Naive B cell (primary cell): ENCODE measurements at regions not wholly inside any gene's neighbourhood (a gene's known extent, or its start where the extent isn't known, plus 50 kb on each side); places are given as distances from the start of the nearest gene placed in this dataset.

Experiments
- ATAC-seq, 2 donors: fragments of 150-1000 bp; cut with Tn5 transposase; 2 replicates each; pipeline ENCODE4 v1.10.0; 2021; ENCODE audit warnings: low read depth in 2 of 2, mild to moderate bottlenecking in 2 of 2, moderate library complexity in 2 of 2
- DNase-seq: peaks from one replicate; pipeline ENCODE4 v3.0.0; 2022
- H3K27ac Mint-ChIP-seq, 6 donors: one replicate each; pipeline ENCODE4 v1.8.0; 2020 to 2022; ENCODE audit warnings: mild to moderate bottlenecking in 6 of 6, mixed read lengths in 6 of 6, moderate library complexity in 5 of 6, inconsistent platforms in 2 of 6
- H3K27me3 Mint-ChIP-seq, 3 donors: one replicate each; pipeline ENCODE4 v1.8.0; 2021 to 2022; ENCODE audit warnings: mixed read lengths in 3 of 3, mild to moderate bottlenecking in 1 of 3
- H3K36me3 Mint-ChIP-seq, 2 donors: one replicate each; pipeline ENCODE4 v1.8.0; 2020 to 2022; ENCODE audit warnings: mixed read lengths in 2 of 2, inconsistent platforms in 1 of 2, mild to moderate bottlenecking in 1 of 2
- H3K4me1 Mint-ChIP-seq, 3 donors: one replicate each; pipeline ENCODE4 v1.8.0; 2020 to 2022; ENCODE audit warnings: mixed read lengths in 3 of 3, inconsistent platforms in 1 of 3, mild to moderate bottlenecking in 1 of 3, moderate library complexity in 1 of 3
- H3K4me3 Mint-ChIP-seq, 8 donors: one replicate each; pipeline ENCODE4 v1.8.0; 2020 to 2022; ENCODE audit warnings: mild to moderate bottlenecking in 8 of 8, mixed read lengths in 8 of 8, moderate library complexity in 8 of 8, inconsistent platforms in 2 of 8
- H3K9me3 Mint-ChIP-seq, 7 donors: one replicate each; pipeline ENCODE4 v1.8.0; 2020 to 2022; ENCODE audit warnings: mixed read lengths in 7 of 7, mild to moderate bottlenecking in 5 of 7, inconsistent platforms in 2 of 7, moderate library complexity in 1 of 7

DNA sequence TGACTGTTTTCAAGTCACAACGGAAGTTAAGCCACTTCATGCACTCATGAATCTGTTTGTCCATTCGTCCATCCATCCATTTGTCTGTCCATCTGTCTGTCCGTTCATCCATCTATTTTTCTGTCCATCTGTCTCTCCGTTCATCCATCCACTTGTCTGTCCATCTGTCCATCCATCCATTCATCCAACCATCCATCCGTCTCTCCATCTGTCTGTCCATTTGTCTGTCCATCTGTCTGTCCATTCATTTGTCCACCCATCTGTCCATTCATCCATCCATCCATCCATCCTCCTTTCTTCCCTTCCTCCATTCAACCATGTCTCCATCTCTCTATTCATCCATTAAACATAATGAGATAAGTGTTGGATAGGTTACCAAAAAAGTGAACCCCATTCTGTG lies 123.5 kb upstream of the UQCRFS1 start:
- no peaks in the 10 kb centered on the region for H3K4me1 Mint-ChIP-seq
- ATAC-seq (no peak), DNase-seq (no peak)
- H3K27ac Mint-ChIP-seq, result no peak overlapping the region
- peaks cover 0 to 3% (median 0%) of the 10 kb centered on the region in 3 donors for H3K27me3 Mint-ChIP-seq
- no peaks in the 10 kb centered on the region for H3K36me3 Mint-ChIP-seq
- peaks cover 9 to 29% (median 19%) of the 10 kb centered on the region in 7 donors for H3K9me3 Mint-ChIP-seq
- H3K4me3 Mint-ChIP-seq, result no peak overlapping the region

DNA sequence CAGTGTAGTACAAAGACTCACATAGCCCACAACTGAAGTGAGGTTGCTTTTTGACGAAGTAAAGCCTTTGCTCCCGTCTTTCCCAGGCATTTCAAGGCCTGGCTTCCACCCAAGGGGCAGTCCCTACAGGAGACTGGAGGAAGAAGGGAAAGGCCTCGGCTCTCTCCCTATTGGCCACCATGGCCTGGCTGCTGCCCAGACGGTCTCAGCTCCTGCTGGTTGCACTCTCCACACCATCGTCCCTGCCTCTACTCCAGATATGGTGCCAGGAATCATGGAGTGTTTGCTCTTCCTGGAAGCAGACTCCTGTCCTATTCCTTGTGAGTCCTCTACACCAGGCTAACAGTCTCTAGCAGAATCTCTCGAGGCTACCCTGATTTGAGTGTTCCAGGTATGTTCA lies 124.1 kb upstream of the UQCRFS1 start:
- DNase-seq (no peak), ATAC-seq (no peak)
- H3K27me3 Mint-ChIP-seq, result peaks cover 0 to 3% (median 0%) of the 10 kb centered on the region in 3 donors
- peaks cover 9 to 35% (median 22%) of the 10 kb centered on the region in 7 donors for H3K9me3 Mint-ChIP-seq
- no peaks in the 10 kb centered on the region for H3K36me3 Mint-ChIP-seq
- no peaks in the 10 kb centered on the region for H3K4me1 Mint-ChIP-seq
- no peak overlapping the region for H3K4me3 Mint-ChIP-seq
- H3K27ac Mint-ChIP-seq, result no peak overlapping the region

DNA sequence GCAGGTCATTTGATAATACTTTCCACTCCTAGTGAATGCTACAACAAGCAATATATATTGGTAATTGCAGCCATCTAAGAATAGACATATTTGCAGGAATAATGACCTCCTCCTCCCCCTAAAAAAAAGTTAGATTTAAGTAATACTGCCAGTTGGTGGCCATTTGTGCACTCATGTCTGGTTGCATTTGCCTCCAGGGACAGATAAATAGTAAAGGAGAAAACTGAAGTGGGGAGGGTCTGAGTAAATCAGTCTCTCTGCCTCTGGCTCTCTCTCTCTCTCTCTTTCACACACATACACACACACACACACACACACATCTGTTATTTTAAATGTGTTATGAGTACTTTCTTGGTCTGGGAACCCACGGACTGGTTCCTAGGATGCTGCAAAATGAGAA lies 125.5 kb upstream of the UQCRFS1 start:
- DNase-seq (no peak), ATAC-seq (no peak)
- H3K4me1 Mint-ChIP-seq, result no peaks in the 10 kb centered on the region
- H3K36me3 Mint-ChIP-seq, result peaks cover 0 to 5% of the 10 kb centered on the region in 2 donors
- H3K4me3 Mint-ChIP-seq, result no peak overlapping the region
- H3K27me3 Mint-ChIP-seq, result peaks cover 0 to 3% (median 0%) of the 10 kb centered on the region in 3 donors
- peaks cover 17 to 50% (median 33%) of the 10 kb centered on the region in 7 donors for H3K9me3 Mint-ChIP-seq
- H3K27ac Mint-ChIP-seq, result no peak overlapping the region

DNA sequence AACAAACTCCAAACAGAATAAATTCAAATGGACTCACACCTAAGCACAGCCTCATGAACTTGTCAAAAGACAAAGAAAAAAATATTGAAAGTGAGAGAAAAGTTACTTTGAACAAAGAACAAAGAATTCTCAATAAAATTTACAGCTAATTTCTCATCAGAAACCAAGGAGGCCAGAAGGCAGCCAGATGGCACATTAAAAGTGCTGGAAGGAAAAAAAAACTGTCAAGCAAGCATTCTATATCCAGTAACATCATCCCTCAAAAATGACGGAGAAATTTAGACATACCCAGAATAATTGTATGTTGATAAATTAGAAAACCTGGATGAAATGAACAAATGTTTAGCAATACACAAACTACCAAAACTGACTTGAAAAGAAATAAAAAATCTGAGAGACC lies 129.8 kb upstream of the UQCRFS1 start:
- DNase-seq, result no peak
- ATAC-seq, result no peak
- Mint-ChIP-seq H3K4me3 (no peak overlapping the region), H3K27me3 (no peaks in the 10 kb centered on the region), H3K9me3 (peaks cover 23 to 78% (median 52%) of the 10 kb centered on the region in 7 donors), H3K27ac (no peak overlapping the region), H3K4me1 (no peaks in the 10 kb centered on the region), H3K36me3 (peaks cover 6 to 12% of the 10 kb centered on the region in 2 donors)

DNA sequence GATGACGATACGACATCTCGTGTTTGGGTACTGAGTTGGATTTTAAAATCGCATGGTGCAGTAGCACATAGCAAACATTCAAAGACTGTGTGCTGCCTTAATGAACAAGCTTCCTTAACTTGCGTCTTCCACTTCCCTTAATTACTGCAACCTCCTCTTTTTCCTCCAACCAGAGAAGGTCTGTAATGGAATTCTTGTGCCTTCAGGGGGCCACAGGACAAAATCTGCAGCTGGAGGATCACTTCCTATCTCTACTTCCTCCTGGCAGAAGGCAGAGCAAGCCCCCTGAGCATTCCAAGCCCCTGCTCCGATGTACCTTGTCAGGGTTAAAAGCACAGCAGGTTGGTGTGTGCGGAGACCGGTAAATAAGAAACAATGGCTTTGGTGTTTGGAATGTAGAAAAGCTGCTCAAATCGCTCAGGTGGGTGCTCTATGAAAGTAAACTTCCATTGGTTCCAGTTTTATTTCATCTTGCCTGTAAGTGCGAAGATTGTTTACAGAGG lies 151.3 kb upstream of the UQCRFS1 start:
- DNase-seq, result no peak
- ATAC-seq, result no peak
- Mint-ChIP-seq H3K36me3 (no peaks in the 10 kb centered on the region), H3K27ac (no peak overlapping the region), H3K4me1 (no peaks in the 10 kb centered on the region), H3K27me3 (peaks cover 30 to 34% (median 31%) of the 10 kb centered on the region in 3 donors), H3K4me3 (no peak overlapping the region), H3K9me3 (peaks cover 7 to 17% (median 12%) of the 10 kb centered on the region in 7 donors)

DNA sequence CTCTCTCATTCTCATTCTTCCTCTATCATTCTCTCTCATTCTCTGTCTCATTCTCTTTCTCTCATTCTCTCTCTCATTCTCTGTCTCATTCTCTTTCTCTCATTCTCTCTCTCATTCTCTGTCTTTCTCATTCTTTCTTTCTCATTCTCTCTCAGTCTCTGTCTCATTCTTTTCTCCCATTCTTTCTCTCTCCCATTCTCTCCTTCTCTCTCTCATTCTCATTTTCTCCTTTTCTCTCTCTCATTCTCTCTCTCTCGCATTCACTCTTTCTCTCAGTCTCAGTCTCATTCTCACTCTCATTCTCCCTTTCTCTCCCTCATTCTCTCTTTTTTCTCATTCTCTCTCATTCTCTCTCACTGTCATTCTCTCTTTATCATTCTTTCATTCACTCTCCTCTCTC lies 152.0 kb upstream of the UQCRFS1 start:
- H3K4me1 Mint-ChIP-seq, result no peaks in the 10 kb centered on the region
- H3K36me3 Mint-ChIP-seq, result no peaks in the 10 kb centered on the region
- H3K4me3 Mint-ChIP-seq, result no peak overlapping the region
- H3K27me3 Mint-ChIP-seq, result peaks cover 30 to 34% (median 31%) of the 10 kb centered on the region in 3 donors
- peaks cover 7 to 17% (median 12%) of the 10 kb centered on the region in 7 donors for H3K9me3 Mint-ChIP-seq
- DNase-seq (no peak), ATAC-seq (no peak)
- no peak overlapping the region for H3K27ac Mint-ChIP-seq

DNA sequence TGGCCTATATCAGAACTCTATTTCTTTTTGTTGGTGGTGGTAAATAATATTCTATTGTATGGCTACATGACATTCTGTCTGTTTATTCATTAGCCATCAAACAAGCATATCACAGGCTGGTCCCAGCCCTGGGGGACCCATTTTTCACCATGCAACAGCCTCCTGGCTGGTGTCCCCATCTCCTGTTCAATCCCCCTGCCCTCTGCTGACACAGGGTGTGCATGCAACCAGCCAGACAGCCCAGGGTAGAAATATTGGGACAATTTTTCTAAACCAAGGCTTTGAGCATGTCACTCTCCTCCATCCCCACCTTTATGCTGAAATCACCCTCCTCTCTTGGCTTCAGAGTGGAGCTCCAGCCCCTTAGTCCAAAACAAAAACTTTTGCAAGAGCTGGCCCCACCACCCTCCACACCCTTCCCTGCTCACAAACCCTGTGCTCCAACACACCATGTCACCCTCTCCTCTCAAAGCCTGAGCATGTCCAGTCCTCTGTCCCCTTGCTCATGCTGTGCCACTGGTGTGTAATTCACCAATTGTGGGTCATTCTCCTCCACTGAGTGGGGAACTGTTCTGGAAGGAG lies 153.0 kb upstream of the UQCRFS1 start:
- ATAC-seq, result no peak
- no peaks in the 10 kb centered on the region for H3K36me3 Mint-ChIP-seq
- DNase-seq, result no peak
- no peak overlapping the region for H3K27ac Mint-ChIP-seq
- peaks cover 28 to 34% (median 30%) of the 10 kb centered on the region in 3 donors for H3K27me3 Mint-ChIP-seq
- H3K4me1 Mint-ChIP-seq, result no peaks in the 10 kb centered on the region
- peaks cover 3 to 13% (median 9%) of the 10 kb centered on the region in 7 donors for H3K9me3 Mint-ChIP-seq
- no peak overlapping the region for H3K4me3 Mint-ChIP-seq

DNA sequence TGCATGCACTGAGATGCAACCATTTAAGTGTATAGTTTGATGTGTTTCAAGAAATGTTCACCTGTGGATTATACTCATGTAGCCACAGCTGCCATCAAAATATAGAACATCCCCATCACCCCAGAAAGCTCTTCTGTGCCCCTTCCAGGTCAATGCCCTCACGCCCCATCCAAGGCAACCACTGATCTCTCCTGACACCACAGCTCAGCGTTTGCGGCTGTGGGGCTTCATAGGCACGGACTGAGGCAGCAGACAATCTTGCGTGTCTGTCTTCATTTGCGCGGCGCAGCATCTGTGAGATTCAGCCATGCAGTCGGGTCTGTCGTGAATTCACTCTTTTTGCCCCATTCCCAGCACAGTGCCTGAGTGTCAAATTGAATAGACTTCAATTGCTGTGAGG lies 153.8 kb upstream of the UQCRFS1 start:
- peaks cover 28 to 34% (median 30%) of the 10 kb centered on the region in 3 donors for H3K27me3 Mint-ChIP-seq
- no peak for ATAC-seq
- no peak for DNase-seq
- no peak overlapping the region for H3K4me3 Mint-ChIP-seq
- H3K27ac Mint-ChIP-seq, result no peak overlapping the region
- H3K36me3 Mint-ChIP-seq, result no peaks in the 10 kb centered on the region
- no peaks in the 10 kb centered on the region for H3K4me1 Mint-ChIP-seq
- H3K9me3 Mint-ChIP-seq, result peaks cover 3 to 13% (median 7%) of the 10 kb centered on the region in 7 donors

DNA sequence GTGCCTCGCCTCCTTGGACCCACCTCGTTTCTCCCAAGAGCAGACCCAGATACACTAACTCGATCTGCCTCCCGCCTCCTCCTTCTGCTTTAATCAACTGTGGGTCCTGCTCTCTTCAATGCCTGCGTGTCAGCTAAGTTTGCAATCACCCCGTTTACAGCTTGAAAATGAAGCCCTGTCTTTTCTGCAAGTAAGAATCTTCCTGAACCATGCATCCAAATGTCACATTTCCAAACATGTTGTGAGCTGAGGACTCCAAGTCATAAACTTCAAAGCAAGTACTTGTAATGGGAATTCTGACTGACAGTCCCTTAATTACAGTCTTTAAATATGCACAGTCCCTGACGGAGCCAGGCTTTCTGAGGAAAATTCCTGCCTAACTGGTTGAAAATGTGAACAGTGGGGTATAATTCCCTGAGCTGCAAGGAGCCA lies 154.9 kb upstream of the UQCRFS1 start:
- H3K36me3 Mint-ChIP-seq, result no peaks in the 10 kb centered on the region
- H3K4me1 Mint-ChIP-seq, result no peaks in the 10 kb centered on the region
- no peak overlapping the region for H3K4me3 Mint-ChIP-seq
- H3K9me3 Mint-ChIP-seq, result peaks cover 0 to 13% (median 5%) of the 10 kb centered on the region in 7 donors
- H3K27me3 Mint-ChIP-seq, result peaks cover 28 to 34% (median 31%) of the 10 kb centered on the region in 3 donors
- H3K27ac Mint-ChIP-seq, result no peak overlapping the region
- DNase-seq (no peak), ATAC-seq (no peak)

DNA sequence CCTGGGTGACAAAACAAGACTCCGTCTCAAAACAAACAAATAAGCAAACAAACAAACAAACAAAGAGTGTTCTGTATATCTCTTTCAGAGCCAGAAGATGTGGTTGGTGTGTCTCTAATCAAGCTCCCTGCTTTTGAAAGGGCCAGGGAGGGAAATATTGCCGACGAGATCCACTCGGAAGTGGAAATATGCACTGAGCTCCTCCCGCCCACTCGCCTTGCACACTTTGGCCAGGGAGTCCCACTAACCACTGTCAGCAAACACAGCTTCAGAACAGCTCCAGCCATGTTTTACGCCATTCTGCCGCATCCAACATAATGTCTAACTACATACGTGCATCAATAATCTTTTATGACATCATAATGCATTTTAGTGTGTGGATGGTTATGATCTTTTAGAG lies 155.5 kb upstream of the VSTM2B start:
- no peaks in the 10 kb centered on the region for H3K4me1 Mint-ChIP-seq

DNA sequence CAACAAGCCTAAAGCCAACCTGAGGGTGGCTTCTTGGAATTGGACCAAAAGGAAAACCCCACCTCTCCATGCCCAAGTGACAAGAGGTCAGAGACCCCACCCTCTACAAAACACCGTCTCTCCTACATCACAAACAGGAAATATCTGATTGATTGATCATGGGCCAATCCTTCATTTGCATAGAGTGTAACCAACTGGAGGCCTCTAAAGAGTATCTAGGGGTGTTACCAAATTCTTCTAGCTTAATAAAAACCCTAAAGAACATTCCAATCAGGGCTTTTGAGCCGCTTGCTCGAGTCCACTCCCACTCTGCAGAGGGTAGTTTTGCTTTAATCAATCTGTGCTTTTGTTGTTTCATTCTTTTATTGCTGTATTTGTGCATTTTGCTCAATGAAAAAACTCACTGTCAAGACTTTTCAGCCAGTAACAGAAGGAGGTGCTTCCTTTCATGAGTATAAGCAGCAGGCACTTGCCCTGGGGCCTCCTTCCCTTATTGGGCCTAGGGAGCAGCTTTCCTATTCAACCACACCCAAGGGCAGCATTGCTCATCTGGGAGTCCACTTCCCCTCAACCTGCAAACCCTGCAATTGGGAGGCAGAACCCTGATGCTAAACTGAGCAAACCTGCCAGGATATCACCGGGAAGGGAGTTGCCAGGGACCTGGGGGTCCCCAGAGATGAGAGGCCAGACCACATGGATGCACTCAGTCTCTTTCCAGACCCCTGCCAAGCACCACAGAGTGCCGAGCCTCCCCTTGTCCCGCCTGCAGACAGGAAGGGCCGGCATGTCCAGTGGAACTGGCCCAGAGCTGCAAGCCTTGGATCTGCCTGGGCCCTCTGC lies 154.3 kb upstream of the VSTM2B start:
- Mint-ChIP-seq H3K36me3 (no peaks in the 10 kb centered on the region), H3K4me1 (no peaks in the 10 kb centered on the region), H3K4me3 (no peak overlapping the region), H3K27ac (no peak overlapping the region), H3K27me3 (peaks cover 10 to 20% (median 18%) of the 10 kb centered on the region in 3 donors), H3K9me3 (peaks cover 0 to 5% (median 2%) of the 10 kb centered on the region in 7 donors)
- ATAC-seq (no peak), DNase-seq (no peak)

More for the DNA sequence above, 155.5 kb upstream of the VSTM2B start:
- H3K36me3 Mint-ChIP-seq, result no peaks in the 10 kb centered on the region
- no peak overlapping the region for H3K4me3 Mint-ChIP-seq
- H3K27ac Mint-ChIP-seq, result no peak overlapping the region
- DNase-seq, result no peak
- H3K9me3 Mint-ChIP-seq, result peaks cover 0 to 7% (median 2%) of the 10 kb centered on the region in 7 donors
- peaks cover 22 to 31% (median 24%) of the 10 kb centered on the region in 3 donors for H3K27me3 Mint-ChIP-seq
- ATAC-seq, result no peak

DNA sequence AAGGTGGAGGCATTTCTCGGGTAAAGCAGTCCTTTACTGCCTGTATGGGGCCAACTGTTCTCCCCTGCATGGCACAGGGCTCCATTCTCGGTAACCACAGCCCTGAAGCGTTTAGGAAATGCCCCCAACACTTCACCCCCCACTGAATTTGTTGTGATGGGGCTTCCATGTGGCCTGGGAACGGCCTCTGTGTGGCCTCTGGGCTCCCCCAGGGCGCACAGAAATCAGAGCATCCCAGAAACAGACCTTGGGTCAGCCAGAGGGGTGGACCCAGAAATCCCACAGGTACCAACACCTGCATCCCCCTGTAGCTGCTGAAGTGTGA lies 153.7 kb upstream of the VSTM2B start:
- Mint-ChIP-seq H3K4me3 (no peak overlapping the region), H3K36me3 (no peaks in the 10 kb centered on the region), H3K27ac (no peak overlapping the region), H3K27me3 (peaks cover 5 to 14% (median 13%) of the 10 kb centered on the region in 3 donors), H3K9me3 (peaks cover 0 to 4% (median 2%) of the 10 kb centered on the region in 7 donors), H3K4me1 (no peaks in the 10 kb centered on the region)
- no peak for ATAC-seq
- DNase-seq, result no peak

DNA sequence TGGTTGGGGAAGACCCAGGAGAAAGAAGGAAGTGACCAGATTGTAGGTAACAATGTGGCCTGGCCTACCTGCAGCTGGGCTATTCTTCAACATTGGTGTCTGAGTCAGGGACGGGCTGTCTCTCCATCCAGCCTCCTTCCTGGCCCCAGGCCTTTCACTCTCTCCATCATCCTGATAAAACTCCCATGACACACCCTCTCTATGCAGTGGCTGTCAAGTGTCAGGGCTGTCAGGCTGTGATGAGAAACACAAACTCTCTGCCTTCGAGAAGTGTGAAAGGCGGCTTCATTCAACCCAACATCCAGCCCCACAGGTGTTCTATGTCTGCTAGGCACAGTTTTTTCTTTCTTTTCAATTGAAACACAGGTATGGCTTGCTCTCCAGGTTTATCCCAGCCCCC lies 153.3 kb upstream of the VSTM2B start:
- DNase-seq (no peak), ATAC-seq (no peak)
- peaks cover 5 to 14% (median 12%) of the 10 kb centered on the region in 3 donors for H3K27me3 Mint-ChIP-seq
- no peaks in the 10 kb centered on the region for H3K4me1 Mint-ChIP-seq
- no peak overlapping the region for H3K27ac Mint-ChIP-seq
- H3K9me3 Mint-ChIP-seq, result peaks cover 0 to 4% (median 2%) of the 10 kb centered on the region in 7 donors
- no peaks in the 10 kb centered on the region for H3K36me3 Mint-ChIP-seq
- H3K4me3 Mint-ChIP-seq, result no peak overlapping the region
